PFSK-1 (cell line): ENCODE measurements at regions not wholly inside any gene's neighbourhood (a gene's known extent, or its start where the extent isn't known, plus 50 kb on each side); places are given as distances from the start of the nearest gene placed in this dataset.

Source experiments
- POLR2AphosphoS5 ChIP-seq: IDR thresholded peaks from 2 replicates; pipeline ENCODE4 v1.6.1; 2012; ENCODE audit warnings: low read depth, mild to moderate bottlenecking, control low read depth, low read length, moderate library complexity
- TAF1 ChIP-seq: IDR thresholded peaks from 2 replicates; pipeline ENCODE4 v1.6.1; 2012; ENCODE audit warnings: low read length, control low read depth, borderline replicate concordance; ENCODE audit not compliant: insufficient read depth

- TF ChIP-seq TAF1 (no peak), POLR2AphosphoS5 (no peak)
Observed at GRCh38 chr7:17421941-17422340, 123.5 kb downstream of the AHR start.
